ENCODE measurements at regions not wholly inside any gene's neighbourhood (a gene's known extent, or its start where the extent isn't known, plus 50 kb on each side); places are given as distances from the start of the nearest gene placed in this dataset.

DNA sequence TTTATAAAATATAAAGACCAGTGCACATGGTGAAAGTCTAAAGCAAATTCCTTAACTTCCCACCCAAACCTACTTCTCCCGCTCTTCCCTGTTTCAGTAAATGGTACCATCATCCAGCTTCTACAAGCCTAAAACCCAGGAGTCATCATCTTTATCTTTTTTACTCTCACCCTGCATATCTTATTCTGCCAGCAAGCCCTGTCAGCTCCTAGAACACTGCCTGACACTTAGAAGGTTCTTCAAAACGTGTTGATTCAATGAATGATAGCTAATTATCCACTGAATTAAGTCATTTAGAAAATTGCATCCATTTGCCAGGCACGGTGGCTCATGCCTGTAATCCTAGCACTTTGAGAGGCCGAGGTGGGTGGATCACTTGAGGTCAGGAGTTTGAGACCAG is 185.7 kb downstream of the TFAP2B start:
- TF ChIP-seq, protein P1, sequence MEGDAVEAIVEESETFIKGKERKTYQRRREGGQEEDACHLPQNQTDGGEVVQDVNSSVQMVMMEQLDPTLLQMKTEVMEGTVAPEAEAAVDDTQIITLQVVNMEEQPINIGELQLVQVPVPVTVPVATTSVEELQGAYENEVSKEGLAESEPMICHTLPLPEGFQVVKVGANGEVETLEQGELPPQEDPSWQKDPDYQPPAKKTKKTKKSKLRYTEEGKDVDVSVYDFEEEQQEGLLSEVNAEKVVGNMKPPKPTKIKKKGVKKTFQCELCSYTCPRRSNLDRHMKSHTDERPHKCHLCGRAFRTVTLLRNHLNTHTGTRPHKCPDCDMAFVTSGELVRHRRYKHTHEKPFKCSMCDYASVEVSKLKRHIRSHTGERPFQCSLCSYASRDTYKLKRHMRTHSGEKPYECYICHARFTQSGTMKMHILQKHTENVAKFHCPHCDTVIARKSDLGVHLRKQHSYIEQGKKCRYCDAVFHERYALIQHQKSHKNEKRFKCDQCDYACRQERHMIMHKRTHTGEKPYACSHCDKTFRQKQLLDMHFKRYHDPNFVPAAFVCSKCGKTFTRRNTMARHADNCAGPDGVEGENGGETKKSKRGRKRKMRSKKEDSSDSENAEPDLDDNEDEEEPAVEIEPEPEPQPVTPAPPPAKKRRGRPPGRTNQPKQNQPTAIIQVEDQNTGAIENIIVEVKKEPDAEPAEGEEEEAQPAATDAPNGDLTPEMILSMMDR (IDR thresholded peaks at IDR 0.05; ENCODE audit: insufficient read depth, low read depth, low read length), result no peak
- TF ChIP-seq EZH2 (IDR thresholded peaks at IDR 0.05; ENCODE audit: insufficient read depth, low read length), result no peak
